ENCODE measurements at regions not wholly inside any gene's neighbourhood (a gene's known extent, or its start where the extent isn't known, plus 50 kb on each side); places are given as distances from the start of the nearest gene placed in this dataset.
"Not testable (repeated sequence)": the region's sequence is repeated elsewhere in the genome, so short reads cannot be mapped to it uniquely, and the experiment has no call there.

DNA sequence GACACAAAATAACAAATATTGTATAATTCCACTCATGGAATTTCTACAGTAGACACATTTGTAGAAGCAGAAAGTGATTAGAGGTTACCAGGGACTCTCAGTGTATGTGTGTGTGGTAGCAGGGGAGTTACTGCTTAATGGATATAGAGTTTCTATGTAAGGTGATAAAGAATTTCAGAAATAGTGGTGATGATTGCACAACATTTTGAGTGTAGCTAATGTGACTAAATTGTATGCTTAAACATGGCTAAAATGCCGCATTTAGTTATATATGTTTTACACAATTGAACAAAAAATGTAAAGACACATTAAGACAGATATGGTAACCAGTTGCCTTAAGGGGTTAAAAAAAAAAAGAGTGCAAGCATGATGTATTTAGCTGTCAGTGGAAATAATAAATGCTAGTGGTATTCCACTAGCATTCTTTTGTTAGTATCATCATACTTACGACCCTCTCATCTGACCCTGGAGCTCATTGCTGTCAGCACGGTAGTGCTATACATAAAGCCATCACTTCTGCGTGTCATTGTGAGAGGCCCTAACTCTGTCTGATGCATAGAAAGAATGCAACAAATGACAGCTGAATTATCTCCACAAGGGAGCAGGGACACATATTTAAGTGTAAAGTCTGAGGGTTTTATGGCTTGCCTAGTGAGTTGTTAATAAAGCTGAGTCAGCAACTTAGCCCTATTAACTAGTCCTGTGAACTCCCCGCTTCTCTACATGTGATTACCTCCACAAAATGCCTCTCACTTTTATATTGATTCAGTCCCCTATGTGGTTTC is 134.1 kb upstream of the RXFP2 start:
- Mint-ChIP-seq H3K4me3 (ENCODE audit: unreplicated experiment) (no peak overlapping the region), H3K27me3 (ENCODE audit: unreplicated experiment) (no peaks in the 10 kb centered on the region), H3K9me3 (ENCODE audit: unreplicated experiment) (no peaks in the 10 kb centered on the region), H3K36me3 (ENCODE audit: unreplicated experiment) (no peaks in the 10 kb centered on the region), H3K4me1 (ENCODE audit: unreplicated experiment) (no peaks in the 10 kb centered on the region), H3K27ac (ENCODE audit: unreplicated experiment) (no peak overlapping the region)
- TF ChIP-seq, protein P1, sequence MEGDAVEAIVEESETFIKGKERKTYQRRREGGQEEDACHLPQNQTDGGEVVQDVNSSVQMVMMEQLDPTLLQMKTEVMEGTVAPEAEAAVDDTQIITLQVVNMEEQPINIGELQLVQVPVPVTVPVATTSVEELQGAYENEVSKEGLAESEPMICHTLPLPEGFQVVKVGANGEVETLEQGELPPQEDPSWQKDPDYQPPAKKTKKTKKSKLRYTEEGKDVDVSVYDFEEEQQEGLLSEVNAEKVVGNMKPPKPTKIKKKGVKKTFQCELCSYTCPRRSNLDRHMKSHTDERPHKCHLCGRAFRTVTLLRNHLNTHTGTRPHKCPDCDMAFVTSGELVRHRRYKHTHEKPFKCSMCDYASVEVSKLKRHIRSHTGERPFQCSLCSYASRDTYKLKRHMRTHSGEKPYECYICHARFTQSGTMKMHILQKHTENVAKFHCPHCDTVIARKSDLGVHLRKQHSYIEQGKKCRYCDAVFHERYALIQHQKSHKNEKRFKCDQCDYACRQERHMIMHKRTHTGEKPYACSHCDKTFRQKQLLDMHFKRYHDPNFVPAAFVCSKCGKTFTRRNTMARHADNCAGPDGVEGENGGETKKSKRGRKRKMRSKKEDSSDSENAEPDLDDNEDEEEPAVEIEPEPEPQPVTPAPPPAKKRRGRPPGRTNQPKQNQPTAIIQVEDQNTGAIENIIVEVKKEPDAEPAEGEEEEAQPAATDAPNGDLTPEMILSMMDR (IDR thresholded peaks at IDR 0.05) = no peak
- DNase-seq (ENCODE audit: extremely low spot score, unreplicated experiment) = no peak

DNA sequence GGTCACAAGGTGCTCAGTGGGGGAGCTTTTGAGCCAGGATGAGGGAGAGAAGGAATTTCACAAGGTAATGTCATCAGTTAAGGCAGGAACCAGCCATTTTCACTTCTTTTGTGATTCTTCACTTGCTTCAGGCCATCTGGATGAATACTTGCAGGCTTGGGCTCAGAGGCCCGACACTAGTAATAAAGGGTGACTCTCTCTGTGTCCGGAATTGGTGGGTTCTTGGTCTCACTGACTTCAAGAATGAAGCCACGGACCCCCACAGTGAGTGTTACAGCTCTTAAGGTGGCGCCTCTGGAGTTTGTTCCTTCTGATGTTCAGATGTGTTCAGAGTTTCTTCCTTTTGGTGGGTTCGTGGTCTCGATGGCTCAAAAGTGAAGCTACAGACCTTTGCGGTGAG is 131.8 kb upstream of the RXFP2 start:
- H3K4me1 Mint-ChIP-seq (ENCODE audit: unreplicated experiment); H3K27ac Mint-ChIP-seq (ENCODE audit: unreplicated experiment); H3K9me3 Mint-ChIP-seq (ENCODE audit: unreplicated experiment); H3K27me3 Mint-ChIP-seq (ENCODE audit: unreplicated experiment); DNase-seq (ENCODE audit: extremely low spot score, unreplicated experiment); H3K4me3 Mint-ChIP-seq (ENCODE audit: unreplicated experiment); H3K36me3 Mint-ChIP-seq (ENCODE audit: unreplicated experiment): not testable (repeated sequence)

DNA sequence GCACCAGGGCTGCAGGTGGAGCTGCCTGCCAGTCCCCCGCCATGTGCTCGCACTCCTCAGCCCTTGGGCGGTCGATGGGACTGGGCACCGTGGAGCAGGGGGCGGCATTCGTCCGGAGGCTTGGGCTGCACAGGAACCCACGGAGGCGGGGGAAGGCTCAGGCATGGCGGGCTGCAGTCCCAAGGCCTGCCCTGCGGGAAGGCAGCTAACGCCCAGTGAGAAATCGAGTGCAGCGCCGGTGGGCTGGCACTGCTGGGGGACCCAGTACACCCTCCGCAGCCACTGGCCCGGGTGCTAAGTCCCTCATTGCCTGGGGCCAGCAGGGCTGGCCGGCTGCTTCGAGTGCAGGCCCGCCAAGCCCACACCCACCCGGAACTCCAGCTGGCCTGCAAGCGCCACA is 130.5 kb upstream of the RXFP2 start:
- not testable (repeated sequence) for H3K27me3 Mint-ChIP-seq (ENCODE audit: unreplicated experiment); H3K36me3 Mint-ChIP-seq (ENCODE audit: unreplicated experiment); H3K27ac Mint-ChIP-seq (ENCODE audit: unreplicated experiment); H3K4me1 Mint-ChIP-seq (ENCODE audit: unreplicated experiment); H3K9me3 Mint-ChIP-seq (ENCODE audit: unreplicated experiment); DNase-seq (ENCODE audit: extremely low spot score, unreplicated experiment); H3K4me3 Mint-ChIP-seq (ENCODE audit: unreplicated experiment)

DNA sequence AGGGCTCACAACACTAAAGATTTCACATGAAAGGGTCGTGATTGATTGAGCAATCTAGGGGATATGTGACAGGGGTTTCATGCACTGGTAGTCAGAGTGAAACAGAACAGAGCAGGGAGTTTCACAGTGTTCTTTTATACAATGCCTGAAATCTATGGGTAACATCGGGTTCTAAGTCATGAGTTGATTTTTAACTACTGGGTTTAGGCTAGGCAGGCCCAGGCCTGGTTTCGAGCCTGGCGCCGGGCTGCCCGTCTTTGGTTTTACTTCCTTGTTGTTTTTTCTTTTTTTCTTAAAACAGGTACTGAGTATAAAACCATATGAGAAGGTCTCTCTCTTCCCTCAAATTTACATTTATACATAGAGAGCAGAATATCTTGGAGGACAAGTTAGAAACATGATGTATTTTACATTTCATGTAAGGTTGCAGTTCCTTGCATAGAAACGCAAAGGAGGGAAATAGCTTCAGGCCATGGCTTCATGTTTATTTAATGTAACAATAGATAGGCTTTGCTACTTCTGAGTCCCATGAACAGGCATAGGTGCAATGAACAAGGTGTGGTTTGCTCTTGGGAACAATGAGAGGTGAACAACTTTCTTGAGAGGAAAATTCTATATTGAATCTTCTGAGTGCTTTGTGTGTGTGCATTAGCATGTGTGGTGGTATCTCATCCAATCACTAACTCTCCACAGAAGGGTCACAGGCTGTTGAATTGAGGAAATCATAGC is 128.9 kb upstream of the RXFP2 start:
- no peak overlapping the region for H3K27ac Mint-ChIP-seq (ENCODE audit: unreplicated experiment)
- no peak for DNase-seq (ENCODE audit: extremely low spot score, unreplicated experiment)
- TF ChIP-seq, protein P1 (IDR thresholded peaks at IDR 0.05) = no peak
- no peaks in the 10 kb centered on the region for H3K27me3 Mint-ChIP-seq (ENCODE audit: unreplicated experiment)
- no peak overlapping the region for H3K4me3 Mint-ChIP-seq (ENCODE audit: unreplicated experiment)
- no peaks in the 10 kb centered on the region for H3K36me3 Mint-ChIP-seq (ENCODE audit: unreplicated experiment)
- H3K4me1 Mint-ChIP-seq (ENCODE audit: unreplicated experiment) = no peaks in the 10 kb centered on the region
- H3K9me3 Mint-ChIP-seq (ENCODE audit: unreplicated experiment) = peaks cover 10% of the 10 kb centered on the region

DNA sequence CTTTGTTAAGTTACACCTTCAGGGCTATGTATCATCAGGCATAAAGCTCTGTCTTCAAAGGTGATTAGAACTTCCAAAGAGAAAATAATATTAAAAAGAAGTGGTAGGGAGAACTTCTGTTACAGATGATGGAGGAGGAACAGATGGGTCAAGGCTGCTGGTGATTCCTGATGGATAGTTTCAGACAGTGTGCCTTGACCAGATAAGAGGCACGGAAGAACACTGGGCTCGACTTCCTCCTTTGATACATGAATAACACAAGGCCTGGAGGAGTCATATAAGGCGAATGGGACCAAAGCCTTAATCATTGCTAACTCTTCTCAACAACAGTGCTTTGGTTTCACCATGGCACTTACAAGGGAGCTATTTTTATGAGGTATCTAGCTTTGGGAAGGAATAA is 128.1 kb upstream of the RXFP2 start:
- no peak overlapping the region for H3K4me3 Mint-ChIP-seq (ENCODE audit: unreplicated experiment)
- no peaks in the 10 kb centered on the region for H3K27me3 Mint-ChIP-seq (ENCODE audit: unreplicated experiment)
- H3K36me3 Mint-ChIP-seq (ENCODE audit: unreplicated experiment) = no peaks in the 10 kb centered on the region
- no peak overlapping the region for H3K27ac Mint-ChIP-seq (ENCODE audit: unreplicated experiment)
- H3K9me3 Mint-ChIP-seq (ENCODE audit: unreplicated experiment) = peaks cover 10% of the 10 kb centered on the region
- no peaks in the 10 kb centered on the region for H3K4me1 Mint-ChIP-seq (ENCODE audit: unreplicated experiment)
- TF ChIP-seq, protein P1 (IDR thresholded peaks at IDR 0.05) = no peak
- no peak for DNase-seq (ENCODE audit: extremely low spot score, unreplicated experiment)

DNA sequence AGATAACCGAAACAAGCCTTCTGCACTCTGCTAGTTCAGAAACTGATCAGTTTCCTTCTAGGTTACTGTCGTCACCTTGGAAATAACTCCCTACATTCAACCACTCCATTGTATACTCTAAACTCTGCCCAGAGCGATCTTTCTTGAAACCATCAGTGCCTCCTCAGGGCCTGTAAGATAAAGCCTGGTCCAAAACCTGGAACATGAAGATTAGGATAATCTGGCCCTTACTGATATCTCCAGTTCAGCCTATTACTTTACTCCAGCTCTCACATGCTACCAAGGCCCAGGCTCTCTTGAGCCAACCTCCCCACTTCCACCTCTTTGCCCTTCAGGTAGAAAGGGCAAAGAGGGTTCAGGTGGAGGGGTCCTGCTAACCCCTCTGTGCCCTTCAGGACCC is 125.3 kb upstream of the RXFP2 start:
- H3K27ac Mint-ChIP-seq (ENCODE audit: unreplicated experiment) = no peak overlapping the region
- H3K36me3 Mint-ChIP-seq (ENCODE audit: unreplicated experiment) = no peaks in the 10 kb centered on the region
- TF ChIP-seq, protein P1 (IDR thresholded peaks at IDR 0.05) = no peak
- H3K4me3 Mint-ChIP-seq (ENCODE audit: unreplicated experiment) = no peak overlapping the region
- H3K9me3 Mint-ChIP-seq (ENCODE audit: unreplicated experiment) = peaks cover 10% of the 10 kb centered on the region
- no peaks in the 10 kb centered on the region for H3K4me1 Mint-ChIP-seq (ENCODE audit: unreplicated experiment)
- no peaks in the 10 kb centered on the region for H3K27me3 Mint-ChIP-seq (ENCODE audit: unreplicated experiment)
- no peak for DNase-seq (ENCODE audit: extremely low spot score, unreplicated experiment)

All from osteocyte (in vitro differentiated cells).